ENCODE measurements at regions not wholly inside any gene's neighbourhood (a gene's known extent, or its start where the extent isn't known, plus 50 kb on each side); places are given as distances from the start of the nearest gene placed in this dataset.
"Not testable (repeated sequence)": the region's sequence is repeated elsewhere in the genome, so short reads cannot be mapped to it uniquely, and the experiment has no call there.

DNA sequence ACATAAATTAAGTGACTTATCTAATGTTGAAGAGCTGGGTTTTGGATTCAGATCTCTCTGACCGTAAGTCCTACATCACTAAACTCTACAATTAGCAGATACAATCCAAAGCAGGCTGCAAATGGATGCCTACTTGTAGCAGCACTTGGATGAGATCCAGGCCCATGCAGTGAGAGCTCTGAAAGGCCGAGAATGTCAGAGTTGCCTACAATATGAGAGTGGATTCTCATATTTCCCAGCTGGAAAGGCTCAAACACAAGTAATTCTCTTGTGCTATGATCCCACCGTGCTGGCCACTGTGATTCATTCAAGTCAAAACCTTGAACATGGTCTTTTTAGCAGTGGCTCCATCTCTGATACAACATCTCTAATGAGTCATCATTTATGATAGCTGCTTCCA is 125.4 kb upstream of the CHRDL1 start:
- H3K4me3 ChIP-seq (ENCODE audit: low read depth, low read length) = no peak overlapping the region
- DNase-seq (ENCODE audit: low read depth) = no peak
- TF ChIP-seq POLR2A (IDR thresholded peaks at IDR 0.05; ENCODE audit: extremely low read depth, insufficient read length) (no peak), MYC (IDR thresholded peaks at IDR 0.05; ENCODE audit: low read depth, low read length) (no peak)

DNA sequence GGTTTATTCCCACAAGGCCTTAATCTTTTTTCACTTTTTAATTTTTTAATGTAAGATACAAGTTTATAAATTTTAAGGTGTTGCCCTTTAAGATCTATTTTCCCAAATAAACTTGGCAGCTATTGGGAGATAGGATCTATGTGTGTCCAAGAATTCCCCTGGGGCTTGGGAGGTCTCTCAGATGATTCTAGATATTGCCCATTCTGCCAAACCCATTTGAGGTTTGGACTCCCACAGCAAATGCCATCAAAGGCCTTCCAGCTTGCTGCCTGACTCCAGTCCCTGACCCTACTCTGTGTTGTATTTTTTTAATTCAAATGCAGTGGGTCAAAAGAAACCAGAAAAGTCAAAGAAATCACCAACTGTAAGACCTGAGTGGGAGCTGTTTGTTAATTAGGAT is 120.0 kb upstream of the CHRDL1 start:
- DNase-seq (ENCODE audit: low read depth) = no peak
- H3K4me3 ChIP-seq (ENCODE audit: low read depth, low read length) = no peak overlapping the region
- TF ChIP-seq POLR2A (IDR thresholded peaks at IDR 0.05; ENCODE audit: extremely low read depth, insufficient read length) = no peak
- TF ChIP-seq, protein P1, sequence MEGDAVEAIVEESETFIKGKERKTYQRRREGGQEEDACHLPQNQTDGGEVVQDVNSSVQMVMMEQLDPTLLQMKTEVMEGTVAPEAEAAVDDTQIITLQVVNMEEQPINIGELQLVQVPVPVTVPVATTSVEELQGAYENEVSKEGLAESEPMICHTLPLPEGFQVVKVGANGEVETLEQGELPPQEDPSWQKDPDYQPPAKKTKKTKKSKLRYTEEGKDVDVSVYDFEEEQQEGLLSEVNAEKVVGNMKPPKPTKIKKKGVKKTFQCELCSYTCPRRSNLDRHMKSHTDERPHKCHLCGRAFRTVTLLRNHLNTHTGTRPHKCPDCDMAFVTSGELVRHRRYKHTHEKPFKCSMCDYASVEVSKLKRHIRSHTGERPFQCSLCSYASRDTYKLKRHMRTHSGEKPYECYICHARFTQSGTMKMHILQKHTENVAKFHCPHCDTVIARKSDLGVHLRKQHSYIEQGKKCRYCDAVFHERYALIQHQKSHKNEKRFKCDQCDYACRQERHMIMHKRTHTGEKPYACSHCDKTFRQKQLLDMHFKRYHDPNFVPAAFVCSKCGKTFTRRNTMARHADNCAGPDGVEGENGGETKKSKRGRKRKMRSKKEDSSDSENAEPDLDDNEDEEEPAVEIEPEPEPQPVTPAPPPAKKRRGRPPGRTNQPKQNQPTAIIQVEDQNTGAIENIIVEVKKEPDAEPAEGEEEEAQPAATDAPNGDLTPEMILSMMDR (IDR thresholded peaks at IDR 0.05; ENCODE audit: low read depth, low read length) = no peak
- TF ChIP-seq, protein P2, sequence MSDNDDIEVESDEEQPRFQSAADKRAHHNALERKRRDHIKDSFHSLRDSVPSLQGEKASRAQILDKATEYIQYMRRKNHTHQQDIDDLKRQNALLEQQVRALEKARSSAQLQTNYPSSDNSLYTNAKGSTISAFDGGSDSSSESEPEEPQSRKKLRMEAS (IDR thresholded peaks at IDR 0.05; ENCODE audit: low read depth, low read length) = no peak
- no peak for TF ChIP-seq MYC (IDR thresholded peaks at IDR 0.05; ENCODE audit: low read depth, low read length)

DNA sequence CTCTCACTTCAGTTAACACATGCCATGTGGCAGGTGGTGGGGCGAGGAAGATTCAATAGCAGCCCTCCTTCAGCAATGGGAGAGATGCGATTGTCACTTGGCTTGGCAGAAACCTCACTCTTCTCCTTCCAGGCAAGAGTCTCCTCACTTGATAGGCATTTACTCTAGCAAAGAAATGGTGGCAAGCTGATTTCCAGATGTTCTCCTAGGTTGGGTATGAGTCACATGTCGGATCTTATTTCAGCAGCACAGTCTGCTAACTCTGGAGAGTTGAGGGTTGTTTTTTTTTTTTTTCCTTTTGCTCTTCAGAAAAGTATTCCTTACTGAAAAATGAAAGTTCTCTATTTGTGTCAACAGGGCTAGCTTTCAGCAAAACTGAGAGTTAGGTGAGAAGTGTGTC is 119.5 kb upstream of the CHRDL1 start:
- no peak for DNase-seq (ENCODE audit: low read depth)
- TF ChIP-seq POLR2A (IDR thresholded peaks at IDR 0.05; ENCODE audit: extremely low read depth, insufficient read length) (no peak), MYC (IDR thresholded peaks at IDR 0.05; ENCODE audit: low read depth, low read length) (no peak)
- TF ChIP-seq, protein P1 (IDR thresholded peaks at IDR 0.05; ENCODE audit: low read depth, low read length) = no peak
- TF ChIP-seq, protein P2 (IDR thresholded peaks at IDR 0.05; ENCODE audit: low read depth, low read length) = no peak
- H3K4me3 ChIP-seq (ENCODE audit: low read depth, low read length) = no peak overlapping the region

DNA sequence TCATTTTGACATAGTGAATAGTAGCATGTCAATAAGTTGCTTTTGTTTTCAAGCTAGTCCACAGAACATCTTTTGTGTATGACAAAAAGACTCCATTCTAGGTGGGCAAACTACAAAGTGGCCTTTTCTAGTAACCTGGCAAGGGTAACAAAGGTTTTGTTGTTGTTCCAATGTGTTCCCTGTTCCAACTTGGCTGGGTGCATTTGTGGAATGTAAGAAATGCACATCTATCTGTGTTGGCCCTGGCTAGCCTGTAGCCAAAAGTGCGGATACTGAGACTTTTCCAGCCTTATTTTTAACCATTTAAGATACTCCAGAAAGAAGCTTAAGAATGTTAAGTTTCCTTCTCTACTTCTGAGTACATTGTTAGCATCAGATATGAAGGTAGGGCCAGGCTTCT is 118.7 kb upstream of the CHRDL1 start:
- H3K4me3 ChIP-seq (ENCODE audit: low read depth, low read length) = no peak overlapping the region
- no peak for DNase-seq (ENCODE audit: low read depth)
- TF ChIP-seq, protein P1 (IDR thresholded peaks at IDR 0.05; ENCODE audit: low read depth, low read length) = no peak
- TF ChIP-seq POLR2A (IDR thresholded peaks at IDR 0.05; ENCODE audit: extremely low read depth, insufficient read length) (no peak), MYC (IDR thresholded peaks at IDR 0.05; ENCODE audit: low read depth, low read length) (no peak)
- TF ChIP-seq, protein P2 (IDR thresholded peaks at IDR 0.05; ENCODE audit: low read depth, low read length) = no peak

DNA sequence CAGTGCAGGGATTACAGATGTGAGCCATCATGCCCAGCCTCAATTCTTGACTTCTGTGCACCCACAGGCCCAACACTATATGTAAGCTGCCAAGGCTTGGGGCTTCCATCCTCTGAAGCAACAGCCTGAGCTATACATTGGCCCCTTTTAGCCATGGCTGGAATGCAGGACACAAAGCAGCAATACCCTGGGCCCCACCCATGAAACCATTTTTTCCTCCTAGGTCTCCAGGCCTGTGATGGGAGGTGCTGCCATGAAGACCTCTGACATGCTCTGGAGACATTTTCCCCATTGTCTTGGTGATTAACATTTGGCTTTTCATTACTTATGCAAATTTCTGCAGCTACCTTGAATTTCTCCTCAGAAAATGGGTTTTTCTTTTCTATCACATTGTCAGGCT is 109.1 kb upstream of the CHRDL1 start:
- DNase-seq (ENCODE audit: low read depth); H3K4me3 ChIP-seq (ENCODE audit: low read depth, low read length): not testable (repeated sequence)

DNA sequence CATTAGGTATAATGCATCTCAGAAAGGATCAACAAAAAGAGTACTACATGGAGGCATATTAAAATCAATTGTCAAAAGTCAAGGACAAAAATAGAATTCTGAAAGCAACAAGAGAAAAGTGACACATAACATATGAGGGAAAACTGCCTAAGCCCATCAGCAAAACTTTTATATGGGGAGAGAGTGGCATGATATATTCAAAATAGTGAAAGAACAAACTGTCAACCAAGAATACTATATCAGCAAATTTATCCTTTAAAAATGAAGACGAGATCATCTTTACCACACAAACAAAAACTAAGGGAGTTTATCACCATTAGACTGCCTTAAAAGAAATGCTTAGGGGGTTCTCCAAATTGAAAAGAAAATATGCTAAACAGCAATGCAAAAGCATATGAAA is 86.4 kb upstream of the CHRDL1 start:
- H3K4me3 ChIP-seq (ENCODE audit: low read depth, low read length) = no peak overlapping the region
- no peak for DNase-seq (ENCODE audit: low read depth)
- TF ChIP-seq POLR2A (IDR thresholded peaks at IDR 0.05; ENCODE audit: extremely low read depth, insufficient read length) = no peak
- TF ChIP-seq, protein P2 (IDR thresholded peaks at IDR 0.05; ENCODE audit: low read depth, low read length) = no peak
- TF ChIP-seq, protein P1 (IDR thresholded peaks at IDR 0.05; ENCODE audit: low read depth, low read length) = no peak
- no peak for TF ChIP-seq MYC (IDR thresholded peaks at IDR 0.05; ENCODE audit: low read depth, low read length)

DNA sequence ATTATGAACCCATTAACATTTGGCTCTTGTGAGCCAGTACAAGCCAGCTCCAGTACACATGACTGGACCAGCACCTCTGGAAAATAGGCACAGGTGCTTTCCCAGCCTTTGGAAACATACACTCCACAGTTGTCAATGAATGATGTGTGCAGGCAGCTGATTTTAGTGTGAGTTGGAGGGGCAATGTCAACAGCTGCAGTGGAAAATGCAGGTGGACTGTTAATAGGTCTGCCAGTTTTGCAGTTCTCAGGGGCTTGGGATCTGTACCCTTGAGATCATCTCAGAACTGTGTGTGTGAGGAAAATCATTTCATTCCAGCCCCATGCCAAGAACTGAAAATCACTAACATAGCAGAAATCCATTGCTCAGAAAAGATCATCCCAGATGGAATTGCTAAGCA is 81.7 kb upstream of the CHRDL1 start:
- TF ChIP-seq POLR2A (IDR thresholded peaks at IDR 0.05; ENCODE audit: extremely low read depth, insufficient read length) (no peak), MYC (IDR thresholded peaks at IDR 0.05; ENCODE audit: low read depth, low read length) (no peak)
- TF ChIP-seq, protein P1 (IDR thresholded peaks at IDR 0.05; ENCODE audit: low read depth, low read length) = no peak
- TF ChIP-seq, protein P2 (IDR thresholded peaks at IDR 0.05; ENCODE audit: low read depth, low read length) = no peak
- H3K4me3 ChIP-seq (ENCODE audit: low read depth, low read length) = no peak overlapping the region
- DNase-seq (ENCODE audit: low read depth) = no peak

Measured in NB4 (cell line).